HCT116 (cell line): ENCODE measurements at regions not wholly inside any gene's neighbourhood (a gene's known extent, or its start where the extent isn't known, plus 50 kb on each side); places are given as distances from the start of the nearest gene placed in this dataset.
"Not testable (repeated sequence)": the region's sequence is repeated elsewhere in the genome, so short reads cannot be mapped to it uniquely, and the experiment has no call there.

ENCODE experiments used
- CEBPB ChIP-seq: IDR thresholded peaks from 2 replicates; pipeline ENCODE4 v1.6.1; 2012; ENCODE audit warnings: low read depth
- CTCF ChIP-seq, 3 experiments: fragments of 200-600 bp in 1 of 3; sonication (generic) in 1 of 3; IDR thresholded peaks in 2 of 3; conservative IDR thresholded peaks in 1 of 3; 2 replicates each; pipeline ENCODE4 v1.5.1; 2012 to 2017; ENCODE audit warnings: low read depth in 2 of 3, low read length in 2 of 3, antibody characterized with exemption in 1 of 3, borderline replicate concordance in 1 of 3, control low read depth in 1 of 3, mild to moderate bottlenecking in 1 of 3, mixed read lengths in 1 of 3, mixed run types in 1 of 3, moderate library complexity in 1 of 3; ENCODE audit not compliant: insufficient read depth in 1 of 3
- EZH2 ChIP-seq: fragments of 200-600 bp; sonication (generic); IDR thresholded peaks from 2 replicates; pipeline ENCODE4 v1.6.1; 2017; ENCODE audit warnings: antibody characterized with exemption, mixed run types
- EZH2phosphoT487 ChIP-seq: fragments of 200-600 bp; IDR thresholded peaks from 2 replicates; pipeline ENCODE4 v1.6.1; 2018; ENCODE audit warnings: antibody characterized with exemption, borderline replicate concordance
- POLR2A ChIP-seq: IDR thresholded peaks from 2 replicates; pipeline ENCODE4 v1.7.0; 2011; ENCODE audit warnings: borderline replicate concordance; ENCODE audit not compliant: insufficient read depth, insufficient read length; ENCODE audit errors: extremely low read depth
- REST ChIP-seq: IDR thresholded peaks from 2 replicates; pipeline ENCODE4 v1.6.1; 2012; ENCODE audit warnings: low read depth
- SIN3A ChIP-seq: IDR thresholded peaks from 2 replicates; pipeline ENCODE4 v1.6.1; 2012; ENCODE audit warnings: low read depth
- ZNF274 ChIP-seq: fragments of 200-500 bp; sonication (Bioruptor generic); IDR thresholded peaks from 2 replicates; pipeline ENCODE4 v1.6.1; 2014; ENCODE audit warnings: mild to moderate bottlenecking, low read depth, low read length, inconsistent platforms

- TF ChIP-seq CTCF (IDR thresholded peaks at IDR 0.05 in 2 of 3, conservative IDR thresholded peaks at IDR 0.05 in 1 of 3; ENCODE audit: borderline replicate concordance in 1 of 3, insufficient read depth in 1 of 3, low read depth in 2 of 3, low read length in 2 of 3); CEBPB; SIN3A; POLR2A; ZNF274; EZH2; EZH2phosphoT487; REST: not testable (repeated sequence)
Observed at GRCh38 chr10:4597898-4598297, 228.1 kb upstream of the AKR1E2 start.
